Suprapubic skin (tissue), 4 donors: ENCODE measurements at regions not wholly inside any gene's neighbourhood (a gene's known extent, or its start where the extent isn't known, plus 50 kb on each side); places are given as distances from the start of the nearest gene placed in this dataset.

Experiments used
- DNase-seq, 2 donors: peaks; one replicate each; pipeline ENCODE4 v3.0.0-alpha.2; 2019; ENCODE audit warnings: low spot score in 2 of 2
- H3K27ac ChIP-seq: fragments of 200-600 bp; sonication (generic); one replicate; pipeline ENCODE4 v1.5.1; 2019
- H3K27me3 ChIP-seq: fragments of 200-600 bp; sonication (generic); one replicate; pipeline ENCODE4 v1.5.1; 2019
- H3K36me3 ChIP-seq: fragments of 200-600 bp; sonication (generic); one replicate; pipeline ENCODE4 v1.5.1; 2019
- H3K4me1 ChIP-seq: fragments of 200-600 bp; sonication (generic); one replicate; pipeline ENCODE4 v1.5.1; 2019
- H3K4me3 ChIP-seq: fragments of 200-600 bp; sonication (generic); one replicate; pipeline ENCODE4 v1.5.1; 2019; ENCODE audit warnings: mild to moderate bottlenecking
- H3K9me3 ChIP-seq: fragments of 200-600 bp; sonication (generic); one replicate; pipeline ENCODE4 v1.5.1; 2019
- CTCF ChIP-seq, 2 donors: fragments of 200-600 bp in 1 of 2; fragments of 450-650 bp in 1 of 2; sonication (generic) in 1 of 2; IDR thresholded peaks; one replicate each; pipeline ENCODE4 v1.5.1; 2016 to 2019; ENCODE audit warnings: antibody characterized with exemption in 2 of 2, mild to moderate bottlenecking in 1 of 2, moderate library complexity in 1 of 2
- EP300 ChIP-seq: sonication (generic); formaldehyde crosslinking; IDR thresholded peaks from one replicate; pipeline ENCODE4 v1.6.1; 2017; ENCODE audit warnings: antibody characterized with exemption
- POLR2A ChIP-seq, 2 donors: fragments of 450-650 bp; IDR thresholded peaks; one replicate each; pipeline ENCODE4 v1.6.1; 2017; ENCODE audit warnings: antibody characterized with exemption in 2 of 2, mild to moderate bottlenecking in 2 of 2, moderate library complexity in 2 of 2
- POLR2AphosphoS5 ChIP-seq, 3 donors: sonication (generic); formaldehyde crosslinking; IDR thresholded peaks; one replicate each; pipeline ENCODE4 v1.6.1; 2017; ENCODE audit warnings: antibody characterized with exemption in 3 of 3
- WGBS: methylation state at CpG from one replicate; pipeline ENCODE4 v1.1.5; 2018; 5-methylcytosine and 5-hydroxymethylcytosine counted together

GRCh38 chr5:104178829-104179456, 616.4 kb upstream of the NUDT12 start:
- H3K4me1 ChIP-seq: no peaks in the 10 kb centered on the region
- no peak overlapping the region for H3K4me3 ChIP-seq
- H3K27ac ChIP-seq: no peak overlapping the region
- H3K9me3 ChIP-seq: no peaks in the 10 kb centered on the region
- no peak for TF ChIP-seq EP300
- TF ChIP-seq CTCF (IDR thresholded peaks at IDR 0.05): peak in 1 of 2 donors; percentile 18
- WGBS: 77% methylated on average over 9 of the region's 9 CpGs
- DNase-seq: no peak
- H3K36me3 ChIP-seq: no peaks in the 10 kb centered on the region
- no peaks in the 10 kb centered on the region for H3K27me3 ChIP-seq

GRCh38 chr5:104178066-104178465, 615.5 kb upstream of the NUDT12 start:
- no peaks in the 10 kb centered on the region for H3K36me3 ChIP-seq
- H3K9me3 ChIP-seq: no peaks in the 10 kb centered on the region
- no peak overlapping the region for H3K27ac ChIP-seq
- no peak overlapping the region for H3K4me3 ChIP-seq
- DNase-seq: no peak
- H3K27me3 ChIP-seq: no peaks in the 10 kb centered on the region
- TF ChIP-seq POLR2A (IDR thresholded peaks at IDR 0.05): no peak
- TF ChIP-seq CTCF (IDR thresholded peaks at IDR 0.05): no peak
- TF ChIP-seq EP300: no peak
- no peak for TF ChIP-seq POLR2AphosphoS5 (IDR thresholded peaks at IDR 0.05)
- no peaks in the 10 kb centered on the region for H3K4me1 ChIP-seq
- WGBS: 93% methylated on average over 8 of the region's 8 CpGs

GRCh38 chr5:104177651-104178050, 615.1 kb upstream of the NUDT12 start:
- no peaks in the 10 kb centered on the region for H3K4me1 ChIP-seq
- no peaks in the 10 kb centered on the region for H3K27me3 ChIP-seq
- no peak for DNase-seq
- no peaks in the 10 kb centered on the region for H3K36me3 ChIP-seq
- 84% methylated on average over 2 of the region's 2 CpGs for WGBS
- no peaks in the 10 kb centered on the region for H3K9me3 ChIP-seq
- H3K27ac ChIP-seq: no peak overlapping the region
- no peak for TF ChIP-seq EP300
- H3K4me3 ChIP-seq: no peak overlapping the region

- Histone ChIP-seq H3K27me3 (no peaks in the 10 kb centered on the region), H3K9me3 (no peaks in the 10 kb centered on the region), H3K4me3 (no peak overlapping the region), H3K36me3 (no peaks in the 10 kb centered on the region), H3K4me1 (peaks cover 2% of the 10 kb centered on the region), H3K27ac (no peak overlapping the region)
- DNase-seq: no peak
- TF ChIP-seq POLR2A (IDR thresholded peaks at IDR 0.05) (no peak), CTCF (IDR thresholded peaks at IDR 0.05) (no peak), EP300 (no peak), POLR2AphosphoS5 (IDR thresholded peaks at IDR 0.05) (no peak)
- 49% methylated on average over 5 of the region's 5 CpGs for WGBS
Observed at GRCh38 chr5:104172976-104173375, 610.4 kb upstream of the NUDT12 start.

- Histone ChIP-seq H3K27ac (no peak overlapping the region), H3K9me3 (no peaks in the 10 kb centered on the region), H3K36me3 (no peaks in the 10 kb centered on the region), H3K27me3 (no peaks in the 10 kb centered on the region), H3K4me3 (no peak overlapping the region), H3K4me1 (peaks cover 2% of the 10 kb centered on the region)
- TF ChIP-seq POLR2AphosphoS5 (IDR thresholded peaks at IDR 0.05): no peak
- TF ChIP-seq CTCF (IDR thresholded peaks at IDR 0.05): no peak
- no peak for TF ChIP-seq EP300
- TF ChIP-seq POLR2A (IDR thresholded peaks at IDR 0.05): no peak
- no peak for DNase-seq
- WGBS: 48% methylated on average over 3 of the region's 3 CpGs
Observed at GRCh38 chr5:104171958-104172690, 609.5 kb upstream of the NUDT12 start.
